ENCODE measurements at regions not wholly inside any gene's neighbourhood (a gene's known extent, or its start where the extent isn't known, plus 50 kb on each side); places are given as distances from the start of the nearest gene placed in this dataset.

DNA sequence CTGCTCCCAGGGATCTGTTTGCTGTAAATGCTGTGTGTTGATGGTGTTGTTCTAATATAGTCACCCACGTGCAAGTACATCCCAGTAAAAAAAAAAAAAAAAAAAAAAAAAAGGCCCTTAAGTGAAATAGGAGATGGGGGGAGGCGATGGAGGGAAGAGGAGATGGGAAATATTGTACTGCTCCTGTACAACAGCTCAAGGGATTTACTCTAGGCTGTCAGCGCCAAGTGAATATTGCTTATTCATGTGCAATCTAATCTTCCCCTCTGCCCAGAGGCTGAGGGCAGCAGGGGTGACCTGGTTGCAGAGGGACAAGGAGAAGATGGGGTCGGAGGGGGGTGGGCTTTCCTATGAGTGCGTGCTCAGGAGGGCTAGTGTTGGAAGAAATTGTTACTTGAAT is 206.2 kb upstream of the CADM1 start:
- no peaks in the 10 kb centered on the region for H3K27me3 Mint-ChIP-seq

DNA sequence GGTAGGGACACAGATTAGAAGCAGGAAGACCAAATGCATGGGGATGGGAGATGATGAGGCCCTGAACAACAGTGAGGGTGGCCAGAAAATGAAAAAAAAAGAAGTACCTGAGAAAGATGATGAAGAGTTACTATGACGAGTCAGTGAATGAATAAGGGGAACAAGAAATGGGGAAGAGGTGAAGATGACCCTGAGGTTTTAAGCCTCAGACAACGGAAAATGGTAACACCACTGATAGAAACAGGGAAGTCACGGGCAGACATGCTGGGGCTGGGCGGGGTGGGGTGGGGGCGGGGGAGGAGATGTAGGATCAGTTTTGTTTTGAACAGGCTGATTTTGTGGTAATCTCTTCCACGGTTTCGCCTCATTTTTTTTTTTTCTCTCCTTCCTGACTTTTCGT is 205.1 kb upstream of the CADM1 start:
- no peak overlapping the region for H3K27ac Mint-ChIP-seq
- no peak overlapping the region for H3K4me3 Mint-ChIP-seq (ENCODE audit: low read depth)

More for the DNA sequence above, 206.2 kb upstream of the CADM1 start:
- TF ChIP-seq, protein P1, sequence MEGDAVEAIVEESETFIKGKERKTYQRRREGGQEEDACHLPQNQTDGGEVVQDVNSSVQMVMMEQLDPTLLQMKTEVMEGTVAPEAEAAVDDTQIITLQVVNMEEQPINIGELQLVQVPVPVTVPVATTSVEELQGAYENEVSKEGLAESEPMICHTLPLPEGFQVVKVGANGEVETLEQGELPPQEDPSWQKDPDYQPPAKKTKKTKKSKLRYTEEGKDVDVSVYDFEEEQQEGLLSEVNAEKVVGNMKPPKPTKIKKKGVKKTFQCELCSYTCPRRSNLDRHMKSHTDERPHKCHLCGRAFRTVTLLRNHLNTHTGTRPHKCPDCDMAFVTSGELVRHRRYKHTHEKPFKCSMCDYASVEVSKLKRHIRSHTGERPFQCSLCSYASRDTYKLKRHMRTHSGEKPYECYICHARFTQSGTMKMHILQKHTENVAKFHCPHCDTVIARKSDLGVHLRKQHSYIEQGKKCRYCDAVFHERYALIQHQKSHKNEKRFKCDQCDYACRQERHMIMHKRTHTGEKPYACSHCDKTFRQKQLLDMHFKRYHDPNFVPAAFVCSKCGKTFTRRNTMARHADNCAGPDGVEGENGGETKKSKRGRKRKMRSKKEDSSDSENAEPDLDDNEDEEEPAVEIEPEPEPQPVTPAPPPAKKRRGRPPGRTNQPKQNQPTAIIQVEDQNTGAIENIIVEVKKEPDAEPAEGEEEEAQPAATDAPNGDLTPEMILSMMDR (IDR thresholded peaks at IDR 0.05; ENCODE audit: unreplicated experiment) = no peak
- H3K27ac Mint-ChIP-seq = no peak overlapping the region
- no peaks in the 10 kb centered on the region for H3K36me3 Mint-ChIP-seq (ENCODE audit: insufficient read depth)
- peaks cover 28% of the 10 kb centered on the region for H3K4me1 Mint-ChIP-seq (ENCODE audit: low read depth)
- DNase-seq (ENCODE audit: low spot score, unreplicated experiment) = no peak
- no peaks in the 10 kb centered on the region for H3K9me3 Mint-ChIP-seq (ENCODE audit: low read depth)
- no peak overlapping the region for H3K4me3 Mint-ChIP-seq (ENCODE audit: low read depth)

DNA sequence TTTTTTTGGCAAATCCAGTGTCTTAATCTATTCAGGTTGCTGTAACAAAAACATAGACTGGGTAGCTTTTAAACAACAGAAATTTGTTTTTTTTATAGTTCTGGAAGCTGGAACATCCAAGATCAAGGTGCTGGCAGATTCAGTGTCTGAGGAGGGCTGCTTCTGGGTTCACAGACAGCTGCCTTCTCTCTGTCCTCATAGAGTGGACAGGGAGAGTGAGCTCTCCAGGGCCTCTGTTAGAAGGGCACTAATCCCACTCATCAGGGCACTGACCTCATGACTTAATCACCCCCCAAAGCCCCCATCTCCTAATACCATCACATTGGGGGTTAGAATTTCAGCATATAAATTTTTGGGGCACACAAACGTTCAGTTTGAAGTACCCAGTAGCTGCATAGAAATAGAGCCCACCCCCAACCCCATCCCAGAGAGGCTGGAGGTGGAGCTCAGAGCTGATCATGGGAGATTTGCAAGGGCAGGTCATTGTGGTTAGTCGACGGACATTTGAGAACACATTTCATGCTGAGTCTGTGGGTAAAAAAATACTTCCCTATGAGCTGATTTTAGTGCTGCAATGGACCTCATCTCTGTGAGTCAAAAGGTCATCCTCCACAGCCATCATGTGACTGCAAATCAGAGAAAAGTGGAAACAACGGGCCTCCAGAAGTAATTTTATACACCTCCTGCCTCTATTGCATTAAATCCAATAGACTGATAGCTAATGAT is 203.1 kb upstream of the CADM1 start:
- peaks cover 12% of the 10 kb centered on the region for H3K9me3 Mint-ChIP-seq (ENCODE audit: low read depth)
- DNase-seq (ENCODE audit: low spot score, unreplicated experiment) = no peak
- no peak overlapping the region for H3K4me3 Mint-ChIP-seq (ENCODE audit: low read depth)
- TF ChIP-seq, protein P1 (IDR thresholded peaks at IDR 0.05; ENCODE audit: unreplicated experiment) = no peak
- no peak overlapping the region for H3K27ac Mint-ChIP-seq
- H3K4me1 Mint-ChIP-seq (ENCODE audit: low read depth) = peaks cover 20% of the 10 kb centered on the region
- peaks cover 2% of the 10 kb centered on the region for H3K36me3 Mint-ChIP-seq (ENCODE audit: insufficient read depth)
- H3K27me3 Mint-ChIP-seq = no peaks in the 10 kb centered on the region

More for the DNA sequence above, 205.1 kb upstream of the CADM1 start:
- Mint-ChIP-seq H3K36me3 (ENCODE audit: insufficient read depth) (peaks cover 2% of the 10 kb centered on the region), H3K9me3 (ENCODE audit: low read depth) (peaks cover 7% of the 10 kb centered on the region), H3K4me1 (ENCODE audit: low read depth) (peaks cover 20% of the 10 kb centered on the region), H3K27me3 (no peaks in the 10 kb centered on the region)
- no peak for DNase-seq (ENCODE audit: low spot score, unreplicated experiment)
- TF ChIP-seq, protein P1 (IDR thresholded peaks at IDR 0.05; ENCODE audit: unreplicated experiment) = no peak

DNA sequence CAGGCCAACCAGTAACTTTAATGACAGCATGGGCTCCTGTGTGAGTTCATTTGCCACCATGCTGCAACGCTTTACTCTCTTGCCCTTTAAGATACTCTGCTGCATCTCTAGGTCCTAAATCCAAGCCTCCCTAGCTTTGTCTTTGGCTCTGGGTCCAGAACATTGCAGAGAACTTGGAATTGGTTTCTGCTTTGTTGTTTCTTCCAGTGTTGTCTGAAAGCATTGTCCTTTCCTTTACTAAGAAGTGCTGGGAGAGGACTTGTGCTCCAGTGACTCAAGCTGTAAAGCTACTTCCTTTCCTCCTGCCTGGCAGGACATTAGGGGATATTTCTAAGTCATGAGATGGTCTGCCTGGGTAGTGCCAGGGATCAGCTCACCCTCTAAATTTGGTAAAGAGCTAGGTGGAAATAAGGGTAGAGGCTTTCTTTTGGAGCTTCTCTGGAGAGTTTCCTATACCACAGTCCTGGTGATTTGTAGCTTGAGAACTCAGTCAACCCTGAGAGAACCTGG is 202.5 kb upstream of the CADM1 start:
- H3K27me3 Mint-ChIP-seq = no peaks in the 10 kb centered on the region
- TF ChIP-seq, protein P1 (IDR thresholded peaks at IDR 0.05; ENCODE audit: unreplicated experiment) = no peak

DNA sequence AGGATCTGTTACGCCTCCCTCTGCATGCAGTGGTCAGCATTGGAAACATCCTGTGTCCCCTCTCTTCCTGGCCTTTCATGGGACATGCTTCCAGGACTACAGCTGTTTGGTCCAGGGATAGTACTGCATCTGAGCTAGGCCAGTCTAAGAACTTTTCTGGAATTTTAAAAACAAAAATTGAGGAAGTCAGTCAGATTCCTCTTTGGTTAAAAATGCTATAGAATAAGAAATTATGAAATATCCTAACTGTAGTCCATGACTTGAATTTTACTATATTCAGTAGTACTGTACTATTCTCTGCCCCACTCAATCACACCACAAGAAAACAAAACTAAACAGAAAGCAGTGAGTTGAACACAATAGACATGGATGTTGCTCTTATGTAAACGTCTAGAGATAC is 201.0 kb upstream of the CADM1 start:
- Mint-ChIP-seq H3K4me3 (ENCODE audit: low read depth) (no peak overlapping the region), H3K36me3 (ENCODE audit: insufficient read depth) (peaks cover 2% of the 10 kb centered on the region), H3K27ac (no peak overlapping the region), H3K27me3 (peaks cover 4% of the 10 kb centered on the region), H3K4me1 (ENCODE audit: low read depth) (peaks cover 15% of the 10 kb centered on the region), H3K9me3 (ENCODE audit: low read depth) (peaks cover 12% of the 10 kb centered on the region)
- no peak for DNase-seq (ENCODE audit: low spot score, unreplicated experiment)
- TF ChIP-seq, protein P1 (IDR thresholded peaks at IDR 0.05; ENCODE audit: unreplicated experiment) = no peak

More for the DNA sequence above, 202.5 kb upstream of the CADM1 start:
- no peak overlapping the region for H3K4me3 Mint-ChIP-seq (ENCODE audit: low read depth)
- peaks cover 12% of the 10 kb centered on the region for H3K9me3 Mint-ChIP-seq (ENCODE audit: low read depth)
- DNase-seq (ENCODE audit: low spot score, unreplicated experiment) = no peak
- peaks cover 18% of the 10 kb centered on the region for H3K4me1 Mint-ChIP-seq (ENCODE audit: low read depth)
- H3K36me3 Mint-ChIP-seq (ENCODE audit: insufficient read depth) = peaks cover 2% of the 10 kb centered on the region
- H3K27ac Mint-ChIP-seq = no peak overlapping the region

Measured in progenitor cell of endocrine pancreas (in vitro differentiated cells).